Colonic mucosa (tissue), 4 donors: ENCODE measurements at regions not wholly inside any gene's neighbourhood (a gene's known extent, or its start where the extent isn't known, plus 50 kb on each side); places are given as distances from the start of the nearest gene placed in this dataset.

Source experiments
- DNase-seq: peaks from one replicate; pipeline ENCODE4 v3.0.0-alpha.2; 2020
- H3K27ac ChIP-seq: fragments of 200-600 bp; one replicate; pipeline ENCODE4 v1.8.0; 2021
- H3K27me3 ChIP-seq: fragments of 200-600 bp; one replicate; pipeline ENCODE4 v1.8.0; 2021
- H3K36me3 ChIP-seq: fragments of 200-600 bp; one replicate; pipeline ENCODE4 v1.8.0; 2021
- H3K4me1 ChIP-seq: fragments of 200-600 bp; one replicate; pipeline ENCODE4 v1.8.0; 2021; ENCODE audit warnings: mild to moderate bottlenecking
- H3K4me3 ChIP-seq: fragments of 200-600 bp; one replicate; pipeline ENCODE4 v1.8.0; 2021
- H3K9ac ChIP-seq, 2 donors: one replicate each; pipeline ENCODE4 v1.7.0; 2013; ENCODE audit warnings: control low read depth in 2 of 2, low read depth in 2 of 2, low read length in 2 of 2
- H3K9me3 ChIP-seq: fragments of 200-600 bp; one replicate; pipeline ENCODE4 v1.8.0; 2021
- intact Hi-C: fragments of 100-400 bp; cut with DNase I; formaldehyde crosslinking; loops from one replicate; pipeline ENCODE4 v1.14.1; 2022
- TF ChIP-seq, protein P1 (sequence below): fragments of 200-600 bp; IDR thresholded peaks from one replicate; pipeline ENCODE4 v1.8.0; 2022; ENCODE audit warnings: antibody characterized with exemption, mild to moderate bottlenecking
- donor health status: healthy.
- donor health status: DM: no; HTN: no; CAD: no.
- donor health status: DM: no; HTN: no; CAD: no.

DNA sequence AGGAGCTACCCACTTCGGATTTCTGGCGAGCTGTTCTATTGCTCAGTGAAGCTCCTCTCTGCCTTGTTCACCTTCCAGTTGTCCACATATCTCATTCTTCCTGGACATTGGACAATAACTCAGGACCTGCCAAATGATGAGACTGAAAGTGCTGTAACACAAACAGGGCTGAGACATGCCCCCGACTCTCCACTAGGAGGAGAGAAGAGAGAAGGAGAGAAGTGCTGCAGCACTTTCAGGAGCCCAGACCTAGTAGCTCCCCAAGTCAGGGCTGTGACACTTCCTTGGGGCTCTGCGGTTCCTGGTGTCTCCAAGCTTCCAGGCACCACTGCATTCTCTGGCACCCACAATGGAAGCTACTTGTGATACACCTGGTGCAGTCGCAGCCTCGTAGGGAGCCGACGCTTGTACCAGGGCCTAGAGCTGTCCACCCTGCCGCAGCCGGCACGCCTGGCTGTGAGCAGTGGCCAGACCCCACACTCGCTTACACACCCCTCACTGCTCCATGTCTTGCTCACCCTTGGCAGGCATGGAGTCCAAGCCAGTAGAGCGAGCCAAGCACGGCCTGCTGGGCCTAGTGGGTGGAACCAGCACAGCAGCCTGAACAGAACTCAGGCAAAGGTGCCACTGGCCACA lies 234.9 kb downstream of the TECRL start:
- Histone ChIP-seq H3K4me3 (no peak overlapping the region), H3K9ac (no peak overlapping the region), H3K4me1 (no peaks in the 10 kb centered on the region), H3K27me3 (no peaks in the 10 kb centered on the region), H3K27ac (no peak overlapping the region), H3K9me3 (no peaks in the 10 kb centered on the region), H3K36me3 (no peaks in the 10 kb centered on the region)
- no peak for DNase-seq
- TF ChIP-seq, protein P1, sequence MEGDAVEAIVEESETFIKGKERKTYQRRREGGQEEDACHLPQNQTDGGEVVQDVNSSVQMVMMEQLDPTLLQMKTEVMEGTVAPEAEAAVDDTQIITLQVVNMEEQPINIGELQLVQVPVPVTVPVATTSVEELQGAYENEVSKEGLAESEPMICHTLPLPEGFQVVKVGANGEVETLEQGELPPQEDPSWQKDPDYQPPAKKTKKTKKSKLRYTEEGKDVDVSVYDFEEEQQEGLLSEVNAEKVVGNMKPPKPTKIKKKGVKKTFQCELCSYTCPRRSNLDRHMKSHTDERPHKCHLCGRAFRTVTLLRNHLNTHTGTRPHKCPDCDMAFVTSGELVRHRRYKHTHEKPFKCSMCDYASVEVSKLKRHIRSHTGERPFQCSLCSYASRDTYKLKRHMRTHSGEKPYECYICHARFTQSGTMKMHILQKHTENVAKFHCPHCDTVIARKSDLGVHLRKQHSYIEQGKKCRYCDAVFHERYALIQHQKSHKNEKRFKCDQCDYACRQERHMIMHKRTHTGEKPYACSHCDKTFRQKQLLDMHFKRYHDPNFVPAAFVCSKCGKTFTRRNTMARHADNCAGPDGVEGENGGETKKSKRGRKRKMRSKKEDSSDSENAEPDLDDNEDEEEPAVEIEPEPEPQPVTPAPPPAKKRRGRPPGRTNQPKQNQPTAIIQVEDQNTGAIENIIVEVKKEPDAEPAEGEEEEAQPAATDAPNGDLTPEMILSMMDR: no peak
- intact Hi-C loops: no loop called here

DNA sequence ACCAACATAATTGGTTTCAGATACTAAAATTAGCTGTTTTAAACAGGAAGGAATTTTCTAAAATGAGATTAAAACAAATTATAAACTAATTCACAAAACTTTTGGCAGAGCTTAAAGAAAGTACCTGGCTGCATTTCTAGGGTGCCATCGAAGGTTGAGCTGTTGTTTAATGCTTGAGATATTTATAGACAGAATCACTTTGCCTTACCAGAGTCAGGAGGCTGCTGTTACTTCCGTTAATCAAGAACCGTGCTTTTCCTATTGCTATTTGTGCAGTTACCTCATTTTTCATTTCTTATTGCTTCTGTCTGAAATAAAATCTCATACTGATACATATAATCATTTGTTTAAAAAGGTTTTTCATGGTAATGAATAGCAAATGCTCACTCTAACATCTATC lies 242.9 kb downstream of the TECRL start:
- no peaks in the 10 kb centered on the region for H3K4me1 ChIP-seq
- no peak overlapping the region for H3K27ac ChIP-seq
- H3K27me3 ChIP-seq: no peaks in the 10 kb centered on the region
- no peak overlapping the region for H3K4me3 ChIP-seq
- H3K9ac ChIP-seq: no peak overlapping the region
- no peaks in the 10 kb centered on the region for H3K9me3 ChIP-seq
- TF ChIP-seq, protein P1: no peak
- no peaks in the 10 kb centered on the region for H3K36me3 ChIP-seq
- intact Hi-C loops: loop anchor here (5.0 kb wide), 1 partner anchor 376 kb away; no protein-coding TSS in a partner anchor
- no peak for DNase-seq

DNA sequence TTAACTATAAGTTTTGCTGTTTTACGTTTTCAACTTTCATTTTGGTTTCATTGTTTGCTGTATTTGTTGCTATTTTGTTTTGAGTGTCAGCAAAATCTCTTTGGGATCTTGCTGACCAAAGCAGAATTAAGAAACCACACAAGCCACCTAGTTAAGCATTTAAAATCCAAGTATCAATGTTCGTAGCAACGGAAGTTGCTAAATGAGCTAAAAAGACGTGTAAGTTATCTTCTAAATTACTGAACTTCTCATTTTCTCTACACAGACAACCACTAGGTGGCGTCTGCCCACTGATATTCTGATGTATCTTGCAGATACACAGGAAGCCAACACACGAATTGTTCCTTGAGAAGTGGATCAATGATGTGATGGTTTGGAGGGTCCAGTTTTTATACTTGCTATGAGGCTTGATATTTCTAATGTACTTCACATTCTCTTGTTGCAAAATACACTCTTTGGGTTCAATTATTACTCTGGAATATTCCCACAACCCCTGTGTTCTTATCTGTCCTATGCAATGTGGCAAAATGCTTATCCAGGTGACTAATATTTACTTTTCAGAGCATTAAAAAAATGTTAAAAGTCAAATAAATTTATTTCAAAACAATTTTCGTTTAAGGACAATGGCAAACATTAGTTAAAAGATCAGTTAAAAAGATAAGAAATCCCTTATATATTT lies 250.5 kb downstream of the TECRL start:
- Histone ChIP-seq H3K9me3 (no peaks in the 10 kb centered on the region), H3K4me1 (no peaks in the 10 kb centered on the region), H3K27ac (no peak overlapping the region), H3K36me3 (no peaks in the 10 kb centered on the region), H3K9ac (no peak overlapping the region), H3K4me3 (no peak overlapping the region), H3K27me3 (no peaks in the 10 kb centered on the region)
- intact Hi-C loops: loop anchor here (5.0 kb wide), 1 partner anchor 379 kb away; no protein-coding TSS in a partner anchor
- TF ChIP-seq, protein P1: peak; percentile 47
- peak; percentile 44 for DNase-seq

DNA sequence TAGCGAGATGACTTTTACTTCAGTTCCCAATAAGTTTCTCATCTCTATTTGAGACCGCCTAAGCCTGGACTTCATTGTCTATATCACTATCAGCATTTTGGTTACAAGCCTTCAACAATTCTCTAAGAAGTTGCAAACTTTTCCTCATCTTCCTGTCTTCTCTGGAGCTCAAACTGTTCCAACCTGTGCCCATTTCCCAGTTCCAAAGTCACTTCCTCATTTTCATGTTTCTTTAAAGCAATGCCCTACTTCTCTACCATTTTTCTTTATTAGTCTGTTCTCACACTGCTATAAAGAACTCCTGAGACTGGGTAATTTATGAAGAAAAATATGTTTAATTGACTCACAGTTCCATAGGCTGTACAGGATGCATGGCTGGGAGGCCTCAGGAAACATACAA lies 251.9 kb downstream of the TECRL start:
- H3K9ac ChIP-seq: no peak overlapping the region
- H3K27ac ChIP-seq: no peak overlapping the region
- H3K9me3 ChIP-seq: no peaks in the 10 kb centered on the region
- H3K27me3 ChIP-seq: no peaks in the 10 kb centered on the region
- DNase-seq: no peak
- no peaks in the 10 kb centered on the region for H3K36me3 ChIP-seq
- intact Hi-C loops: loop anchor here (5.0 kb wide), 1 partner anchor 380 kb away; no protein-coding TSS in a partner anchor
- no peak overlapping the region for H3K4me3 ChIP-seq
- no peaks in the 10 kb centered on the region for H3K4me1 ChIP-seq
- TF ChIP-seq, protein P1: no peak

DNA sequence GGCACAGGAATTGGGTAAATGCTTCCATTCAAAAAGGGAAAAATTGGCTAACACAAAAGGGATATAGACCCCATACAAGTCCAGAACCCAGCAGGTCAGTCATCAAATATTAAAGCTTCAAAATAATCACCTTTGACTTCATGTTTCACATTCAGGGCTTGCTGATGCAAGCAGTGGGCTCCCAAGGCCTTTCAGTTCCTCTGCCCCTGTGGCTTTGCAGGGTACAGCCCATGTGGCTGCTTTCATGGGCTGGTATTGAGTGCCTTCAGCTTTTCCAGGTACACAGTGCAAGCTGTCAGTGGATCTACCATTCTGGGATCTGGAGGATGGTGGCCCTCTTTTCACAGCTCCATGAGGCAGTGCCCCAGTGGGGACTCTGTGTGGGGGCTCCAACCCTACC lies 253.0 kb downstream of the TECRL start:
- intact Hi-C loops: loop anchor here (5.0 kb wide), 1 partner anchor 381 kb away; no protein-coding TSS in a partner anchor
- Histone ChIP-seq H3K9ac (no peak overlapping the region), H3K27me3 (no peaks in the 10 kb centered on the region), H3K27ac (no peak overlapping the region), H3K4me1 (no peaks in the 10 kb centered on the region), H3K36me3 (no peaks in the 10 kb centered on the region), H3K4me3 (no peak overlapping the region), H3K9me3 (no peaks in the 10 kb centered on the region)
- TF ChIP-seq, protein P1: no peak
- no peak for DNase-seq
